GM18502 (cell line): ENCODE measurements at regions not wholly inside any gene's neighbourhood (a gene's known extent, or its start where the extent isn't known, plus 50 kb on each side); places are given as distances from the start of the nearest gene placed in this dataset.
"Not testable (repeated sequence)": the region's sequence is repeated elsewhere in the genome, so short reads cannot be mapped to it uniquely, and the experiment has no call there.

Experiments
- ATAC-seq: cut with Tn5 transposase; IDR thresholded peaks from one replicate; pipeline ENCODE4 v1.9.1; 2021; ENCODE audit warnings: mild to moderate bottlenecking; ENCODE audit not compliant: unreplicated experiment, poor library complexity

GRCh38 chr10:118912961-118913600 is 116.4 kb upstream of the NANOS1 start:
- no peak for ATAC-seq

- no peak for ATAC-seq
Observed at GRCh38 chr10:118913825-118914224, 115.7 kb upstream of the NANOS1 start.

GRCh38 chr10:118914629-118915028 is 114.9 kb upstream of the NANOS1 start:
- no peak for ATAC-seq

- ATAC-seq, result no peak
Observed at GRCh38 chr10:118915161-118915560, 114.4 kb upstream of the NANOS1 start.

- ATAC-seq, result no peak
Observed at GRCh38 chr10:118916777-118917176, 112.7 kb upstream of the NANOS1 start.

- ATAC-seq, result no peak
Observed at GRCh38 chr10:118917701-118918100, 111.8 kb upstream of the NANOS1 start.

GRCh38 chr10:118918116-118918515 is 111.4 kb upstream of the NANOS1 start:
- no peak for ATAC-seq

- no peak for ATAC-seq
Observed at GRCh38 chr10:118918587-118918986, 110.9 kb upstream of the NANOS1 start.

GRCh38 chr10:118920206-118920605 is 109.3 kb upstream of the NANOS1 start:
- ATAC-seq, result no peak

GRCh38 chr10:118922226-118922625 is 107.3 kb upstream of the NANOS1 start:
- ATAC-seq, result no peak

- no peak for ATAC-seq
Observed at GRCh38 chr10:118922972-118923371, 106.5 kb upstream of the NANOS1 start.

GRCh38 chr10:118924493-118924892 is 105.0 kb upstream of the NANOS1 start:
- ATAC-seq, result no peak

GRCh38 chr10:118925404-118926071 is 104.0 kb upstream of the NANOS1 start:
- ATAC-seq, result no peak

GRCh38 chr10:118926072-118926417 is 103.5 kb upstream of the NANOS1 start:
- no peak for ATAC-seq

- no peak for ATAC-seq
Observed at GRCh38 chr10:118926441-118926840, 103.1 kb upstream of the NANOS1 start.

GRCh38 chr10:118926903-118927302 is 102.6 kb upstream of the NANOS1 start:
- no peak for ATAC-seq

GRCh38 chr10:118927321-118927720 is 102.2 kb upstream of the NANOS1 start:
- no peak for ATAC-seq

GRCh38 chr10:118930614-118931013 is 98.9 kb upstream of the NANOS1 start:
- ATAC-seq, result no peak

GRCh38 chr10:118931436-118931835 is 98.1 kb upstream of the NANOS1 start:
- ATAC-seq, result no peak

- ATAC-seq, result not testable (repeated sequence)
Observed at GRCh38 chr10:118932154-118932553, 97.4 kb upstream of the NANOS1 start.

- no peak for ATAC-seq
Observed at GRCh38 chr10:118937226-118937625, 92.3 kb upstream of the NANOS1 start.
